HG03060 (cell line): ENCODE measurements at regions not wholly inside any gene's neighbourhood (a gene's known extent, or its start where the extent isn't known, plus 50 kb on each side); places are given as distances from the start of the nearest gene placed in this dataset.

Source experiments
- ATAC-seq: cut with Tn5 transposase; IDR thresholded peaks from one replicate; pipeline ENCODE4 v1.9.1; 2021; ENCODE audit warnings: low read depth, moderate number of reproducible peaks; ENCODE audit not compliant: unreplicated experiment

- ATAC-seq: no peak
Observed at GRCh38 chr3:106703524-106703923, 673.7 kb upstream of the CCDC54 start.

GRCh38 chr3:106707347-106707746 is 669.9 kb upstream of the CCDC54 start:
- ATAC-seq: no peak

GRCh38 chr3:106710596-106710995 is 666.6 kb upstream of the CCDC54 start:
- no peak for ATAC-seq

- no peak for ATAC-seq
Observed at GRCh38 chr3:106711650-106712049, 665.6 kb upstream of the CCDC54 start.

GRCh38 chr3:106714400-106714799 is 662.8 kb upstream of the CCDC54 start:
- ATAC-seq: no peak

GRCh38 chr3:106715286-106715685 is 662.0 kb upstream of the CCDC54 start:
- ATAC-seq: no peak

- no peak for ATAC-seq
Observed at GRCh38 chr3:106717178-106717780, 660.0 kb upstream of the CCDC54 start.

GRCh38 chr3:106719077-106719476 is 658.2 kb upstream of the CCDC54 start:
- no peak for ATAC-seq

- no peak for ATAC-seq
Observed at GRCh38 chr3:106719583-106719982, 657.7 kb upstream of the CCDC54 start.

GRCh38 chr3:106720510-106720909 is 656.7 kb upstream of the CCDC54 start:
- ATAC-seq: no peak

- no peak for ATAC-seq
Observed at GRCh38 chr3:106725566-106725965, 651.7 kb upstream of the CCDC54 start.

GRCh38 chr3:106728315-106729098 is 648.7 kb upstream of the CCDC54 start:
- no peak for ATAC-seq

GRCh38 chr3:106729481-106729880 is 647.8 kb upstream of the CCDC54 start:
- no peak for ATAC-seq

GRCh38 chr3:106731230-106731629 is 646.0 kb upstream of the CCDC54 start:
- no peak for ATAC-seq

GRCh38 chr3:106734712-106735111 is 642.5 kb upstream of the CCDC54 start:
- ATAC-seq: no peak

GRCh38 chr3:106737265-106737664 is 640.0 kb upstream of the CCDC54 start:
- no peak for ATAC-seq

- no peak for ATAC-seq
Observed at GRCh38 chr3:106740116-106740515, 637.1 kb upstream of the CCDC54 start.

GRCh38 chr3:106745344-106746168 is 631.7 kb upstream of the CCDC54 start:
- no peak for ATAC-seq

- ATAC-seq: no peak
Observed at GRCh38 chr3:106746286-106746685, 631.0 kb upstream of the CCDC54 start.

- no peak for ATAC-seq
Observed at GRCh38 chr3:106748472-106749262, 628.6 kb upstream of the CCDC54 start.

- no peak for ATAC-seq
Observed at GRCh38 chr3:106750092-106750491, 627.1 kb upstream of the CCDC54 start.
